T-helper 1 cell (primary cell): ENCODE measurements at regions not wholly inside any gene's neighbourhood (a gene's known extent, or its start where the extent isn't known, plus 50 kb on each side); places are given as distances from the start of the nearest gene placed in this dataset.

Experiments used
- DNase-seq, 5 donors: peaks; one replicate each; pipeline ENCODE4 v3.0.0-alpha.2; 2012 to 2020

DNA sequence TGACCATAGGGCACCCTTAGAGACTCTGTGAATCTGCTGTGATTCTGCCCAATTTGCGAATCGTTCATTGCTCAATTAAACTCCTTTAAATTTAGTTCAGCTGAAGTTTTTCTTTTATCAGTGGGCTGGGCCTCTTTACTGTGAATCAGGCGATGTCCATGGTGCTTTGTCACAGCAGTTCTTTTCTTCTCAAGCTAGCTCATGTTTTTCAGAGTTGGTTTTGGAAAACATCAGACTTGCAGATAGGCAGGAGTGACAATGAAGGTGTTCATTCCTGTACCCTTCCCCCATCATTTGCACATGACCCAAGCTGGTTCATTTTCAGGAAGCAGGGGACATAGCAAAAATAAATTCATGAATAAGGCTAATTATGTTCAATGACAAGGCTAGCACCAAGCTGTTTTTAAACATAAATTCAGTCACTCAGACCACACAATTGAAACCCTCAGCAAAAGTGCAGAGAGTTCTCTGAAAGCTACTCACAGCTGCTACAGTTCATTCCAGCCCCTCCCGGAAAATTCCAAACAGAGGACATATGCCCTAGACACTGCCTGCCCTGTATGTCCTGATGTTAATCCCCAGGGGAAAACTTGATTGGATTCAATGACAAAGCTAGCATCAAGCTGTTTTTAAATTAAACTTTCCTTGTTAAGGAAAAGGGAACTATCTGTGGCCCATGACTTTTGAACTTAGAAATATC is 383.3 kb downstream of the C12orf75 start:
- DNase-seq, result no peak

DNA sequence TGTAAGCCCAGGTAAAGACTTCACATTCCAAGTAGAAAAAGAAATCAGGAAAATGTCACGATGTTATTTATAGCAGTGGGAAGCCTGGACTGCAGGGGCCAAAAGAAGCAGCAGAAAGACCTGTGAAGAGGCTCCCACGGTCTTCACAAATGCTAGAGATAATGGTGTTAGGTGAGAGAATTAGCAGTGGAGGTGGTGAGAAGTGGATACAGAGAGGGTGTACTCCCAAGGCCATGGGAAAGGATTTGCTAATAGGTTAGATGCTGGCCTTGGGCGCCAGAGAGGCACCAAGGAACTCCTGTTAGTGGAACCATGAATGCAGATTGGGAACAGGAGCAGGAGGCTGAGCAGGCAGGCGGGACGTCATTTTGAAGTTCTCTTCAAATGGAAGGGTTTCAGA is 386.1 kb downstream of the C12orf75 start:
- no peak for DNase-seq

DNA sequence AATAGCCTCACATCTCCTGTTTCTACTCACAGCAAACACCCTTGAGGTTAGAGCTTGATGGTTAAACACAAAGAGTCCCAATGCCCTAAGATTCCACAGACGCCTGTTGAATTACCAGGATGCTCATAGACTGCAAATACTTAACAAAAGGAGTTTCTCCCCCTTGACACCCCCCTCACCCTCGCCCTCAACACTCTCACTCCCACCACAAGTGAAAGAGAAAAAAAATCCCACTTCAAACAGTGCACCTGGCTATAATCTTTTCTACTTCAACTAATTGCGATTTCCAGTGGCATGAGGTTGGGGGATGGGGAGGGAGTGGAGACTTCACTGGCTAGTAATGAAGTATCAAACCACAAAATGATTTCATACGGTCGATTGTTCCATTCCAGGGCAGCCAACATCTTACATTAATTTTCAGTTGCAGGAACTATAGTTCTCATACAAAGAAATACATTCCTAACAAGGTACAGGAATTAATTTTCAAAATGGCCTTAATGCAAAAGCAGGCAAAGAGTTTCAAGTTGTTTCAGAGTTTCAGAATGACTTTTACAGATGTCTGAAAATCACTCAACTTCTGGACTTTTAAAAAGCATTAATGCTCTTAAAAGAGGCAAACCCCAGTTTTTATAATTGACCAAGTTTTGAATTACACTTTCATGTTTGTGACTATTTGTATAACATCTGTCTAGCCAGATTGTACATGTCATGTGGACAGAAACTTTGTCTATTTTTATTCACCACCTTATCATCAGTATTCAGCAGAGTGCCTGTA is 390.7 kb downstream of the C12orf75 start:
- no peak for DNase-seq

DNA sequence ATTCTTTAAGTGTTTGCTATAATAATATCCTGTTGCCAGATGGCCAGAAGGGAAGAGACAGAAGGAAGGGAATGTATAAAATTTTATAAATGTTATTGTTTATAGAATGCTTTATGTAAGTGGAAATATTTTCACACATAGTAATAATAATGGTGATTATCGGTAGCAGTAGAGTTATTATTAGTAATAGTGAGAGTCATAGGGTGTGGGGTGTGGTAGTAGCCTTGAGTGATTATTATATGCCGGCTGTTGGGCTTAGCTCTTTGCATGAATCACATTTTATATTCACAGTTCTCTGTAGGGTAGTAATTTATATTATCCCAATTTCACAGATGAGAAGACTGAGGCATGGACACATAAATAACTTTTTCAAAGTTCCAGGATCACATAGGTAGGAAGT is 391.4 kb downstream of the C12orf75 start:
- DNase-seq, result no peak

DNA sequence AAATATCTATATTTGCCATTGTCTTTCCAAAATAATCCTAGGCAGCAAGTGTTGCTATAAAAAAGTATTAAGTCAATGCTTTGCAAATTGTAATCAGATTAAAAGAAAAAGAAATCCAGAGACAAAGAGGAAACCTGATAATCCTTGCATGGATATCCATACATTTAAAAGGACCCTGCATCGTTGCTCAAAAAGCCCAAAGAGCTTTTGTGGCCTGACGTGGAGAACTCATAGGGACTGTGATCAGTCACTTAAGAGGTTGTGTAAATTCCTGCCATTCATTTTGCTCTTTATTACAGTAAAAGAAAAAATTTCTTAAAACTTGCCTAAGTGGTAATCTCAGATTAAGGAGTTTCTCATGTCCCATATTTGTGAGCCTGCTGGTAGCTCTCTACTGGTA is 392.6 kb downstream of the C12orf75 start:
- no peak for DNase-seq

DNA sequence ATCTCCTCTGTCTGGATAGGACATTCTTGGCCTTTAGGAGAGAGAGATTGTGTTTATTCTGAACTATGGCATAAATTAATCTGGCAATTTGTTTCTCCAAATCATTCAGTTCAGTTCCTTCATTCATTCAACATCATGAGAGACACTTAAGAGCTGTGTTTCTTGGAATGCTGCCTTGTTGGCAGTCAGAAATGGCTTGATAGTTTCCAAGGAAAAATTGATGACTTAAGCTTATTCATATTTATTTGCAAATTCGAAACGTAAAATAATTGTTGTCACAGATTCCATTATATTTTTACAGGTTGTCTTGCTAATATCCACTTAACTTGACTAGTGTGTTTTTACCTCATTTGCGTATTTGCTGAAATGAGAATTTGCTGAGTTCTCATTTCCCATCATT is 393.0 kb downstream of the C12orf75 start:
- no peak for DNase-seq

DNA sequence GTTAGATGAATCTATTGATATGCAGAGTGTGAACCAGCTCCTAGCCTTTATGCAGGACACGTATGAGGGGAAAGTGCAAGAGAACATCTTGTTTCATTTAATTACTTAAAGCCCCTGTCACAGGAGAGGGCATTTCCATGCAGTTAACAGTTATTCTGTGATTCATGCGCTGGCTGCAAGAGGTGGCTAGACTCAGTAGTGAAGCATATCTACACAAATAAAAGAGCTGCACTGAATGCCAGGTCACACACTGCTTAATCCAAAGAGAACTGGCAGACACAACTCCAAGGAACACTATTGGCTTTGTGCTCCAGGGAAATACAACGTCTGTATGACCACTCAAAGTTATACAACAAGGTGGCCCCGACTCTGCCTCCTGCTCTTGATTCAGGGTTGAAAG is 394.1 kb downstream of the C12orf75 start:
- DNase-seq, result no peak

DNA sequence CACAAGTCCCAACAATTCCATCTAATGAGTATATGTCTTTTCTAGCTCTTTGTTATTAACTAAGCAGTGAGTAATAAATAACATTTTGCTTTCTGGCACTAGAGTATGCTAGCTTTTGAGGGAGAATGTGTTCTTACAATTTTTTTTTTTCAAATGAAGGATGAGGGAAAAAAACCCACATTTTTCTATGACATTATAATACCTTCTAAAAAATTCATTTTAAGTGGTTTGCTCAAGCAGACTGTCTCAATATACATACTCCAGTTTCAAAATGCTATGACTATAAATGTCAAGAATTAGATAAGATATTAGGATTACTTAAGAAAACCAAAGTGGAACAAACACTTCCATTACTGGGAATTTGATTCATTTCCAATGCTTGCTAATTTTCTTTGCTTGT is 394.6 kb downstream of the C12orf75 start:
- DNase-seq, result no peak

DNA sequence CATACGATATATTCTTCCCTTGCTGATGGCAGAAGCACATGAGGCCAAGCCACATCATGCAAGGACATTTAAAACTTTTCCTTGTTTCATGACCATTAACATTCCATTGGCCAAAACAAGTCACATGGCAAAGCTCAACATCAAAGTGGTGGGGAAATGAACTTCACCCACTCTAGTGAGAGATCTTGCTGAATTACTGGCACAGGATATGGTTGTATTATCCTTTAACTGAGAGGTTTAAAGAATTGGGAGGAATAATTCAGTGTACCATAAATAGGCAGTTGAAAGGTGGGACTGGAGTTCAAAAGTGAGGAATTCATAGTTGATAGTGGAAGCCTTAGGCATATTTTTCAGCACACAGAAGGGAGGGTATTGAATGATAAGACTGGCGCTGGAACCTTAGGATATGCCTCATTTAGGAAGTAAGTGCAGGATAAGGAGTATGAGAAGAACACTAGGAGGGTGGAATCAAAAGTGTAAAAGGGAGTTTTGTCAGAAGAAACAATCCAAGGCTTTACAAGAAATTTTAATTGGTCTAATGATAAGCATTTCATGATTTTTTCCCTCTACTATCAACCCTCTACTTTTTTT is 398.8 kb downstream of the C12orf75 start:
- DNase-seq, result no peak

DNA sequence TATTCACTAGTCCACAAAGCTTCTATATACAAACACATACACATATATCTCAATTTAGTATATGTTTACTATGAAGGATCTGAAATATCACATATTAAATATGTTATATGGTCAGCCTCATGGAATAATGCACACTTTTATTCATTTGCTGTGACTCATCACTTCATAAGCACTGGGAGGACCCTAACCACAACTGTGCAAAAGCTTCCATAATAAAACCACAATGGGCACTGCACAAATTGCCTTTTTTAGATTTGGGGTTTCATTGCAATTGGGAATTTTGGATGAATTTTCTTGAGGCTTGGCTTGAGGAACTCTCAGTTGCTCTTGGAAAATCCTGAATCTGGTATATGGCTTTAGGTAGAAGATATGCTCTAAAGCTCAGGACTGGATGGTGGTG is 399.4 kb downstream of the C12orf75 start:
- DNase-seq, result no peak

DNA sequence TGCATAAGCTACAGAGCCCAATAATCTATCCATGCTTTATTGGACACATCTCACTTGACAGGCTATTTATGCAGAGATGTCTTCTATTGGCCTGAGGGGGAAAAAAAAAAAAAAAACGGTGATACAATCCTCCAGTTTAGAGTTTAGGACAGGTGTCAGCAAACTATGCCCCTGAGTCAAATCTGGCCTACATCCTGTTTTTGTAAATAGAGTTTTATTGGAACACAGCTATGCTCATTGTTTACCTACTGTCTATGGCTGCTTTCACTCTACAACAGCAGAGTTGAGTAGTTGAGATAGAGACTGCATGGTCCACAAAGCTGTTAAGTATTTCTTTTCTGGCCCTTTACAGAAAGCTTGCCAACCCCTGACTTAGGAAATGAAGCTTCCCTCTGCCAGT is 403.1 kb downstream of the C12orf75 start:
- no peak for DNase-seq

DNA sequence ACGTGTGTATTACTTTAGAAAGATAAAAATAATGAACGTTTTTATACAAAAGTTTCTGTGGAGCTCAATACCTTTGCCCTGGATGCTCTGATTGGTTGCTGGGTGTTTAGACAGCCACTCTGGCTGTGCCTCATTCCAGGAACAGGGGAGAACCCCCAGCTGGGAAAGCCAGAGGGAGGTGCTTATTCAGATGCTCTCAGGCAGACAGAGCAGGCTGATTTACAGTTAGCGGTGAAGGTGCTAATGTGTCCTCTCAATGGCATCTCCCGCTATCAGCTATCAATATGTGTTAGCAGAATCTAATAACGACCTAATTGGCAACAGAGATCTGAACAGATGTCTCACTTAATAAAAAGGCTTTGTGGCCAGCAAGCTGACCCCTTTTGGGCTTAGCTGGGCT is 402.3 kb downstream of the NUAK1 start:
- no peak for DNase-seq

DNA sequence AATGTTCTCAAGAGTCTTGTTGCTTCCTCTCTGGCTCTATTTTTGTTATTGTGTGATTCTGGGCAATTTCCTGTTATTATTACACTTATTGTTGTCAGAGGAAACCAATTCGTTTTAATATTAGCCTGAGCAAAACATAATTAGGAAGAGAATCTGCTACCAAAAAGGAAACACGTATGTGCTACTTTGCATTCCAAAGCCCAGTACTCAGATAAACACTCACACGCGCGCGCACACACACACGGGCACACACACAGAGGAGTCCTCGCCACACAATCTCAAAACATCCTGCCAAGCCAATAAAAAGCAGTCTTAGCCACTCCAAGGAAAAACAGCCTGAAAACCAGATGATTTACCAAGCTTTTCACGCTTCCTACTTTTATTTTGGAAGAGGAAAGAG is 400.7 kb downstream of the NUAK1 start:
- DNase-seq, result no peak

DNA sequence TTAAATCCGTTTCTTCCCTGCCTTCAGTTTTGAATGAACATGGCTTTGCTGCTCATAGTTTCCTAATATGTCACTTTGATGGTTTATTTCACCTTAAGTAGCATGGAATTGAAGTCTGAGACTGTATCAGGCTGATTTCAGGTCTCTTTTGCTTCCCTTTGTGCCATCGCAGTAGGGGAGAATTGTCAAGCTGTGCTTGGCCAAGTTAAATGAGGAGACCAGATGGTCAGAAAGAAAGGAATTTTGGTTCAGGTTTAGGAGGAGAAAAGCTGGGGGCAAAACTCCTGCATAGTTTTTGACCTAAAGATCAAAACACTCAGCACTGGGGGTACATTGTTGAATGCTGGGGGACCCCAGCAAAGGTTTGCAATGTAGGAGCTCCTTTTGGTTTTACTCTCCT is 398.4 kb downstream of the NUAK1 start:
- no peak for DNase-seq

DNA sequence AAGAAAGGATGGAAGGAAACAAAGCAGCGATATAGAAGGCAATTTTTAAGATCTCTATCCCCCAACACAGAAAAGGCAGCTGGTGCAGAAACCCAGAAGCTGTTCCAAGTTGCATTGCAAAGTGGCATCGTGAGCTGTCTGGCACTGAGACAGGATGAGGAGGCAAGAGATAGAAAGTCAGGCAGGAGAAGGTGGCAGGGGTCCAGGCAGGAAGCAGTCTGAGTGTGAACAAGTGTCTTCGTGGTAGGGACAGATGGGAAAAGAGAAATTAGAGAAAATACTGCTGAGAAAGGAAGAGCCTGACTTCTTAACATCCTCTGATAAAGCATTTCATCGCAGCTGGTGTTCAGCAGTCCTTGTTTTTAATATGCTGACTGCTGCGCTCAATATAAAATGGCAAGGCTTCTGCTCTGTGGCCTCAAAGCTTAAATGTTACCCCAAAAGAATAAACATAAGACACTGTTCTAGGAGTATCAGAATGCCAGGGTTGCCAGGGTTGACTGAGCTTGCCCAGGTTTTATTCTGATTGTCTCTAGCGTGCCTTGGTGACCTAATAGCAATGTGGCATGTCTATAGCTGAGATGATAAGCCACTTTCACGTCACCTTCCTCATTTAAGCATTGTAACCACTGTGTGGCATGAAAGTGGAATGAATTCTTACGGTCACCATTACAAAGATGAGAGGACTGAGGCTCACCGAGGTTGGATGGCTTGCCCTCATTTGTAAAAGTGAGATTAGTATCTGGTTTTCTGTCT is 397.6 kb downstream of the NUAK1 start:
- no peak for DNase-seq

DNA sequence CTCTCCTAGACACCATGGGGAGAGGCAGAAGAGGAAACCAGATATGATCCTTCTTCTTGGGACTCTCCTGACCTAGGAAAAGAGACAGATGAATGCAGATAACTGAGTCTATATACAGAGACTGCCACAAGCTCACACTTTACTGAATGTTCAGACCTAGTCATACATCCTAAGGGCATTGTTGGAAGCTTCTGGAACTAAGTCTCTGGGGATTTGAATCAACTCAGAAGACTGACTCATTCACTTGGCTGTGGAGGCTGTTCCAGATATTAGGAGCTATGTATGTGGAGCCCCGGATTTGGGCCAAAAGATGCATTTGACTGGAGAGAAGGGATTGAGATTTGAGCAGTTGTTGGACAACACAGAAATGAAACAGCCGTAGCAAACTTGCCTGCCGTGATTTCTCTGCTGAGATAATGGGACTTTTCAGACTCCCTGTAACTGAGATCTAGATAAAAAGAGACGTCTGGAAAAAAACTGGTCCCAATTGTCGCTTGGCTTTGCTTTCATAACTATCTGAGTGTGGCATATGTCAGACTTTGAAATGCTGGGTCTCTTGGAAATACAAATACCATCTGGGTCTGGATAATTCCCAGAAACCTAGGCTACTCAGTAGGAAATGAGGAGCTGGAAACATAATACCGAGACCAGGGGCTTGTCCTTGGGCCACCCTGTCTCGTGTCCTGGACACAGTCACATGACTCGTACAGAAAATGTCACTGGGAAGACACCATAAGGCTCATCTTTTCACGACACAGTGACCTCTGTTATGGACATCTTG is 396.8 kb downstream of the NUAK1 start:
- no peak for DNase-seq

DNA sequence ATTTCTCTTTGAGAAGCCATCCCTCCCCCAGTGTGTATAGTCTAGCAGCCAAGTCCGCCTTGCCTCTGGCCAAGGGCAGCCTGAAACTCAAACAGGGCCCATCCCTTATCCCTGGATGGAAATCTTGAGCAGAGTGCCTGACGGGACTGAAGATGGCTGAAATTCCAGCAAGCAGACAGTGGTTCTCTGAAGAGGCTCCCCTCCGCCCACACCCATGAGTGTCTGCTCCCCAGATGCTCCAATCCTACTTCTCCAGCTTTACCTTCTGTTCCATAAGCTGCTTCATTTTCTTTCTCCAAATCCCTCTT is 396.2 kb downstream of the NUAK1 start:
- no peak for DNase-seq

DNA sequence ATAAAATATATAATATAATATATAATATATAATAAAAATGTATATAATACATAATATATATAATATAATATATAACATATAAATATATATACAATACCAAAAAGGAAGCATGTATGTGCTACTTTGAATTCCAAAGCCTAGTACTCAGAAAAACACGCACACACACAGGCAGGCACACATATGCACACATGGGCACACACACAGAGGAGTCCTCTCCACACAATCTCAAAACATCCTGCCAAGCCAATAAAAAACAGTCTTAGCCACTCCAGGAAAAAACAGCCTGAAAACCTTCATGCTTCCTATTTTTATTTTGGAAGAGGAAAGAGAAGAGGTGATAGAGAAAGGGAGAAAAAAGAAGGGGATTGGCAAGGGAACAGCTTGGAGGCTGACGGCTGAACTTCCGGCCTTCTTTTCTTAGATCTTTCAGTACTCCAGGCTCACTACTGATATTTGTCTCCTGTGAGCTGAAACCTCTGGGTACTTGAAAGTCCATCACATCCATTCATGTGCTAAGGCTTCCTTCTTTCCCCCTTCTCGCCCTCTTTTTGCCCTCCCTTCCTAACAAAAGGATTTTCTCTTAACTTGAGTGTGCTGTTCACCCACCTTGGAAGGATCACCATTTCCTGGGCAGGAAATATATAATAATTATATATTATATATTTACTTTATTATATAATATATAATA is 394.2 kb downstream of the NUAK1 start:
- no peak for DNase-seq

DNA sequence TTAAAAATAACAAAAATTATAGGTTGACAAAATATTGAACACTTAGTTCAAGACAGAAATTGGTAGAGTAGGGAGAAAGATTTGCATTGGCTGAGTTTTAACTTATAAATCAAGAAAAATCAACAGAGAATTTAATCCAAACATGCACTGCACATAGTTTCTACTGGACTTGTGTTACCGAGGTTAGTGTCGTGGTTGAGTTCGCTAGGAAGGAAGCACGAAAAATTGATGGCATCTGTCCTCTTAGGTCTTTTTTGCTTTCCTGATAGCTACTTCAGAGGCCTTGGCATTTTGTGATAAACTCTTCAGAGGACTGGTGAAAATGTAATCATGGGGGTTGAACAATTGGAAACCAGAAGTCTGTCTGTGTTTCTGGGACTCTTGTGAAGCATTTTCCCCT is 392.9 kb downstream of the NUAK1 start:
- no peak for DNase-seq

DNA sequence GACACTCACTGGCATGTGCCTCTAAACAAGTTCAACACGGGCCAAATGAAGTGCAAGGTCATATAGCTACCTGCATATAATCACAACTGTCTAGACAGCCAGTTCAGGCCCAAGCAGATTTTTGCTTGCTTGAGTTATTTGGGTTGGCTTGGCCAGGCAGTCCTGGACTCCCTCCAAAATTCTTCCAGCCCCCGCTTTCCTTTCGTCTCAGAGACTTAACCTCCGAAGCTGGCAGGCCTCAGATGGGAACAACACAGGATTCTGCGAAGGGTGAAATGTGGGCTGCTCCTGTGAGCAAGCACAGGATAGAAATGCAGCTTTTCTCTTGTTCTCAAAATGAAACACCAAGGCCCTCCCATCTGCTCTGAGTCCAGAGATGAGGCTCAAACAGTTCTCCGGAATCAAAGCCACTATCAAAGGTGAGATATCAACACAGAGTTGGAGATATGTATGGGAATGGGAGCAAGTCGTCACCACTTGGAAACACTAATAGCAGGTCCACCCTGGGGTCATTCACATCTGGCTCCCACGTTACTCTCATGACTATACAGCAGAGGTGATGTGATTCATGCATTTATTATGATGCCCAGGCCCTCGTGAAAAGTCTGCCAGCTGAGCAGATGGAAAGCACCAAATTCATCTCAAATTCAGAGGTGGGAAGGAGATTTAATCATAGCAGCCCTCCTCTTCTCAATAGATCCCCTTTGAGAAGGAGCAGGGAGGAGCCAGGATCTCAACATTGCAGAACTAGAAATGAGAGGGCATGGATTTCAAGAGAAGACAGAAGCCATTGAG is 389.8 kb downstream of the NUAK1 start:
- no peak for DNase-seq

DNA sequence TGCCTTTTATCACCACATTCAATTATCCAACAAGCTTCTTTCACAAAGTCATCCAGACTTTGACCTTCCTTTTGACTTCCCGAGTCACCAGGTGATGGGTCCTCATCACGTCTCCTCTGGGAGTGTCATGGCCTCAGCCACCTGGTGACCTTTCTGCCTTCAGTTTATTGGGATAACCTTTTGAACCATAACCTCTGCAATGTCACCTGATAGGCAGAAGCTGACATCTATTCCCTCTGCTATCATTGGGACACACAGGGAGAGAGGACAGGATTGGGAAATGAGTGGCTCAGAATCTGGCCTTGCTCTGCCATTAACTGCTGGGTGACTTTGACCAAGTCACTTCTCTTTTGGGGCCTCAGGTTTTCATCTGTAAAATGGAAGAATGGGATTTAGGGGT is 388.7 kb downstream of the NUAK1 start:
- DNase-seq, result no peak
